Kidney (tissue), 13 donors: ENCODE measurements at regions not wholly inside any gene's neighbourhood (a gene's known extent, or its start where the extent isn't known, plus 50 kb on each side); places are given as distances from the start of the nearest gene placed in this dataset.

Source experiments
- DNase-seq, 5 donors: peaks; one replicate each; pipeline ENCODE4 v3.0.0-alpha.2; 2013 to 2020
- FAIRE-seq: peaks from 2 replicates; lab custom pipeline; 2012; peaks lifted over from hg19 to GRCh38; lab: Jason Lieb, UNC
- H3K27ac ChIP-seq, 2 donors: one replicate each; pipeline ENCODE4 v1.7.0; 2013; ENCODE audit warnings: low read depth in 2 of 2, low read length in 2 of 2, inconsistent platforms in 1 of 2
- H3K27me3 ChIP-seq: one replicate; pipeline ENCODE4 v1.7.1; 2013; ENCODE audit warnings: low read length, inconsistent platforms; ENCODE audit not compliant: control insufficient read depth, insufficient read depth
- H3K36me3 ChIP-seq, 3 donors: one replicate each; pipeline versions ENCODE4 v1.7.0 to v1.7.1; 2013; ENCODE audit warnings: low read length in 3 of 3, control low read depth in 1 of 3, inconsistent platforms in 1 of 3; ENCODE audit not compliant: insufficient read depth in 3 of 3, control insufficient read depth in 2 of 3
- H3K4me1 ChIP-seq, 3 donors: one replicate each; pipeline versions ENCODE4 v1.7.0 to v1.7.1; 2013; ENCODE audit warnings: low read length in 3 of 3, inconsistent platforms in 1 of 3, low read depth in 1 of 3; ENCODE audit not compliant: control insufficient read depth in 2 of 3, insufficient read depth in 2 of 3
- H3K4me3 ChIP-seq, 3 donors: one replicate each; pipeline versions ENCODE4 v1.7.0 to v1.8.1; 2013; ENCODE audit warnings: low read length in 3 of 3, control low read depth in 1 of 3, inconsistent platforms in 1 of 3
- H3K9ac ChIP-seq, 3 donors: one replicate each; pipeline versions ENCODE4 v1.7.0 to v1.7.1; 2013; ENCODE audit warnings: low read length in 3 of 3, control low read depth in 1 of 3, inconsistent platforms in 1 of 3
- H3K9me3 ChIP-seq, 3 donors: one replicate each; pipeline versions ENCODE4 v1.7.0 to v1.7.1; 2013; ENCODE audit warnings: low read length in 3 of 3, control low read depth in 1 of 3, inconsistent platforms in 1 of 3; ENCODE audit not compliant: control insufficient read depth in 2 of 3, insufficient read depth in 1 of 3
- CTCF ChIP-seq: IDR thresholded peaks from 3 replicates; pipeline ENCODE4 v1.5.1; 2012; ENCODE audit warnings: mild to moderate bottlenecking, moderate library complexity, borderline replicate concordance; ENCODE audit not compliant: insufficient read depth; ENCODE audit errors: extremely low read depth
- intact Hi-C: fragments of 100-400 bp; cut with DNase I; formaldehyde crosslinking; loops from one replicate; pipeline ENCODE4 v1.11.1; 2022
- donor health status: control.
- donor health status: control.
- donor health status: control.
- donor health status: control.
- donor health status: control.
- donor health status: DM: yes; HTN: yes; CAD: no.
- donor health status: Normal renal cell carcinoma (clear cell type).

DNA sequence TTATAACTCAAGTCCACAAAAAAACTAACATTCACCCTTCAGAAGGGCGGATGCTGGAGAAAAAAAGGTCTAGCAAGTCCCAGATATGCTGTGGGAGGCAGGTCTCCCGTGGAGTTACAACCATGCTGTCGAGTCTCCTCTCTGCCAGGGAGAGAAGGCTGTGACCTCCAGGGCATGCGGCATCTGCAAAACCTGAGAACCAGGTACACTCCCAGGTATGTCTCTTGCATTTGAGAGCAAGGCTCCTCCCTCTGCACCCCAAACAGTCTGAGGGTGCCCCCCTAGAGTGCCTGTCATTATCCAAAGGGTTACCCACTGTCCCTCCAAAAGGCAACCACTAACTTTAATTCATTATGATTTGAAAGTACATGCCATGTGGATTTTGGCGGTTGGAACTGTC is 134.0 kb downstream of the IRX2 start:
- FAIRE-seq (no peak), DNase-seq (no peak)
- Histone ChIP-seq H3K27me3 (no peaks in the 10 kb centered on the region), H3K27ac (no peak overlapping the region), H3K9me3 (no peaks in the 10 kb centered on the region), H3K4me3 (no peak overlapping the region), H3K36me3 (no peaks in the 10 kb centered on the region), H3K4me1 (no peaks in the 10 kb centered on the region), H3K9ac (no peak overlapping the region)
- no peak for TF ChIP-seq CTCF
- intact Hi-C loops, result no loop called here

DNA sequence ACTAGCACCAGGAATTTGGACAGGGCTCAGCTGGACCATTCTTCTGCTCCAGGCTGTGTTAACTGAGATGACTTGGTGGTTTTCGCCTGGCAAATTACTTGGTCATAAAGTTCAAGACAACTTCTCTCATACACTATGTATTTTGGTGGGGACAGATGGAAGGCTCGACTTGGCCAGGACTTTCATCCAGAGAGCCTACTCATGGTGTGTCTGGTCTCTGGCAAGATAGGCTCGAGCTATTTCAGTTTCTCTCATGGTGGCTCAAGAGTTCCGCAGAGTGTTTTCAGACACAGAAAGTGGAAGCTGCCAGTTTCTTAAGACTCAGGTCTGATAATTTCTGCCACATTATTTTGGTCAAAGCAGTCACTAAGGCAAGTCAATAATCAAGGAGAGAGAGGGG is 135.6 kb downstream of the IRX2 start:
- intact Hi-C loops, result no loop called here
- FAIRE-seq, result no peak
- Histone ChIP-seq H3K4me3 (no peak overlapping the region), H3K4me1 (no peaks in the 10 kb centered on the region), H3K9ac (no peak overlapping the region), H3K9me3 (no peaks in the 10 kb centered on the region), H3K36me3 (no peaks in the 10 kb centered on the region), H3K27ac (no peak overlapping the region), H3K27me3 (no peaks in the 10 kb centered on the region)
- DNase-seq, result no peak
- no peak for TF ChIP-seq CTCF

GRCh38 chr5:2614571-2614970 is 136.9 kb downstream of the IRX2 start:
- no peaks in the 10 kb centered on the region for H3K27me3 ChIP-seq
- H3K9me3 ChIP-seq, result no peaks in the 10 kb centered on the region
- no peak overlapping the region for H3K9ac ChIP-seq
- H3K36me3 ChIP-seq, result no peaks in the 10 kb centered on the region
- H3K4me3 ChIP-seq, result no peak overlapping the region
- no peaks in the 10 kb centered on the region for H3K4me1 ChIP-seq
- intact Hi-C loops, result no loop called here
- H3K27ac ChIP-seq, result no peak overlapping the region
- FAIRE-seq (no peak), DNase-seq (no peak)
- TF ChIP-seq CTCF, result no peak

DNA sequence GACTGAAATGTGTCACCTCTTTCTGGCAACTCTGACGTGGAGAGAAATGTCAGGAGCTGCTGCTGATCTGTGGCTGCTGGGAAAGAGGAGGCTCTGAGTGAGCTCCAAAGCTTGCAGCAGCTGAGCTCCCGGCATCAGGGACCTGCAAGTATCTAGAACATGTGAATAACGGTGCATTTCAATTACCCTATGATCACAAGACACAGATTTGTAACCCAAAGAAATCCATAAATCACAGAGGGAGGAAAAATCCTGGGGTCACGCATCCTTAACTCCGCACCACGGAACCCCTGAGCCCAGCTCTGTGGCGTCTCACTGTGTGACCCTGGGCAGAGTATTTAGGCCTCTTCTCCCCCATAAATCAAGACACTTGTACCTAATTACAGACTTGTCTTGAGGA is 139.8 kb downstream of the IRX2 start:
- intact Hi-C loops, result no loop called here
- Histone ChIP-seq H3K27me3 (no peaks in the 10 kb centered on the region), H3K36me3 (no peaks in the 10 kb centered on the region), H3K9me3 (no peaks in the 10 kb centered on the region), H3K27ac (no peak overlapping the region), H3K4me3 (no peak overlapping the region), H3K4me1 (no peaks in the 10 kb centered on the region), H3K9ac (no peak overlapping the region)
- DNase-seq, result peak in 1 of 5 donors; percentile 36
- no peak for FAIRE-seq
- TF ChIP-seq CTCF, result no peak
